ENCODE measurements at regions not wholly inside any gene's neighbourhood (a gene's known extent, or its start where the extent isn't known, plus 50 kb on each side); places are given as distances from the start of the nearest gene placed in this dataset.

- ATAC-seq (no peak), DNase-seq (no peak)
- peaks cover 0 to 17% (median 0%) of the 10 kb centered on the region in 11 donors for H3K9me3 ChIP-seq
- 48 to 73% methylated on average over 1 of the region's 1 CpG for WGBS, 2 donors
- no peak overlapping the region for H3K4me3 ChIP-seq
- intact Hi-C loops (cut with DNase I) = no loop called here
- no peak overlapping the region for H3K27ac ChIP-seq
- H3K27me3 ChIP-seq = no peaks in the 10 kb centered on the region
- no peaks in the 10 kb centered on the region for H3K4me1 ChIP-seq
- TF ChIP-seq CTCF (IDR thresholded peaks at IDR 0.05) = no peak
- no peaks in the 10 kb centered on the region for H3K36me3 ChIP-seq
Measured at GRCh38 chr9:71620746-71621145, 147.6 kb downstream of the CEMIP2 start.

- Histone ChIP-seq H3K4me3 (no peak overlapping the region), H3K9me3 (peaks cover 0 to 17% (median 0%) of the 10 kb centered on the region in 11 donors), H3K27me3 (no peaks in the 10 kb centered on the region), H3K27ac (no peak overlapping the region), H3K4me1 (no peaks in the 10 kb centered on the region), H3K36me3 (no peaks in the 10 kb centered on the region)
- intact Hi-C loops (cut with DNase I) = no loop called here
- 82 to 85% methylated on average over 2 of the region's 2 CpGs for WGBS, 2 donors
- ATAC-seq = no peak
- no peak for DNase-seq
- no peak for TF ChIP-seq CTCF (IDR thresholded peaks at IDR 0.05)
Measured at GRCh38 chr9:71620331-71620730, 148.0 kb downstream of the CEMIP2 start.

- H3K4me1 ChIP-seq = no peaks in the 10 kb centered on the region
- 93 to 94% methylated on average over 2 of the region's 2 CpGs for WGBS, 2 donors
- peaks cover 0 to 17% (median 0%) of the 10 kb centered on the region in 11 donors for H3K9me3 ChIP-seq
- no peaks in the 10 kb centered on the region for H3K36me3 ChIP-seq
- H3K4me3 ChIP-seq = no peak overlapping the region
- no peaks in the 10 kb centered on the region for H3K27me3 ChIP-seq
- DNase-seq (no peak), ATAC-seq (no peak)
- no peak for TF ChIP-seq CTCF (IDR thresholded peaks at IDR 0.05)
- intact Hi-C loops (cut with DNase I) = no loop called here
- no peak overlapping the region for H3K27ac ChIP-seq
Measured at GRCh38 chr9:71619926-71620325, 148.4 kb downstream of the CEMIP2 start.

- no peaks in the 10 kb centered on the region for H3K36me3 ChIP-seq
- no peak for ATAC-seq
- no peak for TF ChIP-seq CTCF (IDR thresholded peaks at IDR 0.05)
Measured at GRCh38 chr9:71614409-71615010, 153.8 kb downstream of the CEMIP2 start.

More at GRCh38 chr9:71614409-71615010, 153.8 kb downstream of the CEMIP2 start:
- WGBS, 2 donors = 67 to 69% methylated on average over 3 of the region's 3 CpGs
- Histone ChIP-seq H3K9me3 (peaks cover 0 to 36% (median 8%) of the 10 kb centered on the region in 11 donors), H3K4me3 (no peak overlapping the region), H3K27me3 (no peaks in the 10 kb centered on the region), H3K4me1 (no peaks in the 10 kb centered on the region), H3K27ac (no peak overlapping the region)
- intact Hi-C loops (cut with DNase I) = loop anchor here in 2 of 10 donors (2.0 to 5.0 kb wide), 2 partner anchors 32 to 88 kb away; no protein-coding TSS in a partner anchor
- DNase-seq = no peak
